GM23338 (cell line): ENCODE measurements at regions not wholly inside any gene's neighbourhood (a gene's known extent, or its start where the extent isn't known, plus 50 kb on each side); places are given as distances from the start of the nearest gene placed in this dataset.

Experiments
- ATAC-seq: fragments of 200-7000 bp; cut with Tn5 transposase; 3 replicates; pipeline ENCODE4 v1.9.1; 2020
- DNase-seq: peaks from one replicate; pipeline ENCODE4 v3.0.0-alpha.2; 2015; ENCODE audit warnings: low spot score
- H2AFZ ChIP-seq: fragments of 200-600 bp; sonication (generic); 2 replicates; pipeline ENCODE4 v1.8.0; 2016; ENCODE audit warnings: antibody characterized with exemption, mild to moderate bottlenecking, moderate library complexity
- H3F3A ChIP-seq: fragments of 200-600 bp; sonication (generic); replicated peaks from 2 replicates; pipeline ENCODE4 v1.8.0; 2017; ENCODE audit warnings: antibody characterized with exemption, mixed run types, low read depth
- H3K27ac ChIP-seq: fragments of 200-600 bp; sonication (generic); 2 replicates; pipeline ENCODE4 v1.6.1; 2016; ENCODE audit warnings: low read depth
- H3K27me3 ChIP-seq: fragments of 200-600 bp; sonication (generic); 2 replicates; pipeline ENCODE4 v1.8.0; 2016; ENCODE audit warnings: mild to moderate bottlenecking, mixed run types, moderate library complexity; ENCODE audit not compliant: insufficient read depth
- H3K36me3 ChIP-seq: fragments of 200-600 bp; sonication (generic); 2 replicates; pipeline ENCODE4 v1.8.0; 2016; ENCODE audit warnings: mild to moderate bottlenecking; ENCODE audit not compliant: insufficient read depth
- H3K4me1 ChIP-seq: fragments of 200-600 bp; sonication (generic); 2 replicates; pipeline ENCODE4 v1.8.0; 2016; ENCODE audit warnings: mild to moderate bottlenecking, moderate library complexity; ENCODE audit not compliant: insufficient read depth
- H3K4me2 ChIP-seq: fragments of 200-600 bp; sonication (generic); 2 replicates; pipeline ENCODE4 v1.7.1; 2017; ENCODE audit warnings: mixed run types
- H3K4me3 ChIP-seq: fragments of 200-600 bp; sonication (generic); 2 replicates; pipeline ENCODE4 v1.6.1; 2016; ENCODE audit warnings: mixed run types
- H3K79me2 ChIP-seq: fragments of 200-600 bp; sonication (generic); replicated peaks from 2 replicates; pipeline ENCODE4 v1.8.0; 2017; ENCODE audit warnings: mild to moderate bottlenecking; ENCODE audit not compliant: insufficient read depth
- H3K9me2 ChIP-seq: fragments of 200-600 bp; sonication (generic); 2 replicates; pipeline ENCODE4 v1.8.0; 2017; ENCODE audit not compliant: insufficient read depth
- H4K20me1 ChIP-seq: fragments of 200-600 bp; sonication (generic); replicated peaks from 2 replicates; pipeline ENCODE4 v1.8.0; 2017; ENCODE audit warnings: mild to moderate bottlenecking; ENCODE audit not compliant: insufficient read depth
- H3K27ac Mint-ChIP-seq: 2 replicates; pipeline ENCODE4 v1.8.0; 2020; ENCODE audit warnings: inconsistent platforms, mild to moderate bottlenecking, moderate library complexity, mixed read lengths
- H3K27me3 Mint-ChIP-seq: 3 replicates; pipeline ENCODE4 v1.8.0; 2022; ENCODE audit warnings: low read depth, mild to moderate bottlenecking, moderate library complexity, mixed read lengths, inconsistent platforms; ENCODE audit not compliant: insufficient read depth, poor library complexity
- H3K36me3 Mint-ChIP-seq: 3 replicates; pipeline ENCODE4 v1.8.0; 2021; ENCODE audit warnings: low read depth, mild to moderate bottlenecking, inconsistent platforms, moderate library complexity, mixed read lengths
- H3K4me1 Mint-ChIP-seq: 3 replicates; pipeline ENCODE4 v1.8.0; 2020; ENCODE audit warnings: mild to moderate bottlenecking, inconsistent platforms, mixed read lengths
- H3K4me3 Mint-ChIP-seq: 3 replicates; pipeline ENCODE4 v1.8.0; 2021; ENCODE audit warnings: moderate library complexity, mild to moderate bottlenecking, inconsistent platforms, mixed read lengths
- H3K9me3 Mint-ChIP-seq: 3 replicates; pipeline ENCODE4 v1.8.0; 2020; ENCODE audit warnings: moderate library complexity, mild to moderate bottlenecking, inconsistent platforms, mixed read lengths
- CREB1 ChIP-seq: fragments of 250-450 bp; sonication (Bioruptor Pico); IDR thresholded peaks from 2 replicates; pipeline ENCODE4 v1.5.0; 2020; ENCODE audit warnings: low read depth, mild to moderate bottlenecking, moderate library complexity
- ETS1 ChIP-seq: IDR thresholded peaks from 2 replicates; pipeline ENCODE4 v1.6.1; 2016; ENCODE audit warnings: antibody characterized with exemption
- EZH2 ChIP-seq: fragments of 200-600 bp; sonication (generic); IDR thresholded peaks from one replicate; pipeline ENCODE4 v1.8.0; 2017; ENCODE audit warnings: antibody characterized with exemption, mild to moderate bottlenecking, low read depth; ENCODE audit not compliant: unreplicated experiment
- EZH2phosphoT487 ChIP-seq: fragments of 200-600 bp; sonication (generic); IDR thresholded peaks from one replicate; pipeline ENCODE4 v1.8.1; 2018; ENCODE audit warnings: antibody characterized with exemption; ENCODE audit not compliant: unreplicated experiment
- JUNB ChIP-seq: IDR thresholded peaks from one replicate; pipeline ENCODE4 v1.6.1; 2016; ENCODE audit warnings: antibody characterized with exemption; ENCODE audit not compliant: unreplicated experiment
- NANOG ChIP-seq: IDR thresholded peaks from 2 replicates; pipeline ENCODE4 v1.6.1; 2016; ENCODE audit warnings: antibody characterized with exemption, borderline replicate concordance
- POLR2AphosphoS5 ChIP-seq: IDR thresholded peaks from 2 replicates; pipeline ENCODE4 v1.6.1; 2016; ENCODE audit warnings: antibody characterized with exemption, low read depth
- REST ChIP-seq: IDR thresholded peaks from one replicate; pipeline ENCODE4 v1.6.1; 2018; ENCODE audit warnings: antibody characterized with exemption; ENCODE audit not compliant: unreplicated experiment
- STAT1 ChIP-seq: IDR thresholded peaks from one replicate; pipeline ENCODE4 v1.6.1; 2016; ENCODE audit warnings: antibody characterized with exemption; ENCODE audit not compliant: unreplicated experiment
- ZNF114 ChIP-seq: fragments of 250-450 bp; sonication (Bioruptor Pico); IDR thresholded peaks from 2 replicates; pipeline ENCODE4 v1.5.0; 2020; ENCODE audit warnings: mild to moderate bottlenecking, moderate library complexity
- ZNF331 ChIP-seq: fragments of 250-450 bp; sonication (Bioruptor Pico); IDR thresholded peaks from 2 replicates; pipeline ENCODE4 v1.5.0; 2020; ENCODE audit warnings: low read depth, mild to moderate bottlenecking, moderate library complexity
- TF ChIP-seq, protein P1 (sequence below): fragments of 250-450 bp; sonication (Bioruptor Pico); IDR thresholded peaks from 2 replicates; pipeline ENCODE4 v1.5.0; 2020; ENCODE audit warnings: mild to moderate bottlenecking, moderate library complexity
- TF ChIP-seq, protein P2 (sequence below), 2 experiments: fragments of 200-600 bp in 1 of 2; sonication (generic) in 1 of 2; conservative IDR thresholded peaks; 2 replicates each; pipeline versions ENCODE4 v1.5.1 to v1.6.1; 2016 to 2017; ENCODE audit warnings: antibody characterized with exemption in 2 of 2, low read depth in 2 of 2, mild to moderate bottlenecking in 2 of 2, moderate library complexity in 1 of 2

DNA sequence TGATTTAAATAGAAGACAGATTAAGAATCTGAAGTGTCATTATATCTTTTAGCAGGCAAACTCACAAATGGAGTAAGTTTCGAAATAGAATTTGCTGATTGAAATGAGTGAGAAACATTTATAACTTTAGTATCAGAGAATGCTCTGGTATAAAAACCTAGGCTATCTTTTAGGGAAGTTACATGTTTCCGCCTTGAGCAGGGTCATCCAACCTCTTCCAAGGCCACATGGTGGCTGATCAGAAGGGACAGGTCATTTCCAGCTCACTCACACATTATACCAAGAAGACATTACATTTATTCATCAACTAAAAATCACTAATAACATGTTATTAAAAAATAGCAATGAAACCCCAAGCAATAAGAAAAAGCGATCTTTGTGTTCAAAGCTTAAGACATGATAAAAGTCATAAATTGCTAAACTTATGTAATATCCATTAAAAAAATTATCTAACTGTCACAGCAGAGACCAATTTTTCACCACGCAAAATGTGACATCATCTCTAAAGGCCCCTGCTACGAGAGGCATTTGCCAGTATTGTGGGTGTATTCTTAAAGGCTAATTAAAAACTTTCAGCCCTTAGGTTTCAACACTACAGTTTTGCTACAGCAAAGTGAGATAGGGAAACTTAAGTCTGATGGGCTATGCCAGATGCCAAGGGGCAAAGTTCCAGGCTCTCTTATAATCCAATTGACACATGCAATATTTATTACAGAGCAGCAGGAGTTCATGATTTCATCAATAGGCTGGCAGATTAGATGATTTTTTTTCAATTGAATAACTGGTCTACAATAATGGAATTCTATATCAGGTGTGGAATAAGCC lies 240.4 kb upstream of the TBL1XR1 start:
- ATAC-seq (no peak), DNase-seq (no peak)
- no peak overlapping the region for H3K4me2 ChIP-seq
- H3K4me1 ChIP-seq: no peaks in the 10 kb centered on the region
- H3K9me2 ChIP-seq: peaks cover 9% of the 10 kb centered on the region; the same call in 1 of the 2 replicates
- no peak overlapping the region for H3K27ac Mint-ChIP-seq
- H3K4me3 ChIP-seq: no peak overlapping the region
- H3K27me3 ChIP-seq: no peaks in the 10 kb centered on the region
- H3K79me2 ChIP-seq: no peaks in the 10 kb centered on the region
- no peaks in the 10 kb centered on the region for H3K36me3 ChIP-seq
- H2AFZ ChIP-seq: no peak overlapping the region
- no peak overlapping the region for H3K27ac ChIP-seq
- H3K4me3 Mint-ChIP-seq: no peak overlapping the region
- H3K36me3 Mint-ChIP-seq: no peaks in the 10 kb centered on the region
- TF ChIP-seq POLR2AphosphoS5 (no peak), EZH2 (no peak), ETS1 (no peak), EZH2phosphoT487 (no peak), CREB1 (CRISPR knock-in tag) (no peak), ZNF331 (CRISPR knock-in tag) (no peak), JUNB (no peak), NANOG (no peak), ZNF114 (CRISPR knock-in tag) (no peak), STAT1 (no peak), REST (no peak)
- TF ChIP-seq, protein P1, sequence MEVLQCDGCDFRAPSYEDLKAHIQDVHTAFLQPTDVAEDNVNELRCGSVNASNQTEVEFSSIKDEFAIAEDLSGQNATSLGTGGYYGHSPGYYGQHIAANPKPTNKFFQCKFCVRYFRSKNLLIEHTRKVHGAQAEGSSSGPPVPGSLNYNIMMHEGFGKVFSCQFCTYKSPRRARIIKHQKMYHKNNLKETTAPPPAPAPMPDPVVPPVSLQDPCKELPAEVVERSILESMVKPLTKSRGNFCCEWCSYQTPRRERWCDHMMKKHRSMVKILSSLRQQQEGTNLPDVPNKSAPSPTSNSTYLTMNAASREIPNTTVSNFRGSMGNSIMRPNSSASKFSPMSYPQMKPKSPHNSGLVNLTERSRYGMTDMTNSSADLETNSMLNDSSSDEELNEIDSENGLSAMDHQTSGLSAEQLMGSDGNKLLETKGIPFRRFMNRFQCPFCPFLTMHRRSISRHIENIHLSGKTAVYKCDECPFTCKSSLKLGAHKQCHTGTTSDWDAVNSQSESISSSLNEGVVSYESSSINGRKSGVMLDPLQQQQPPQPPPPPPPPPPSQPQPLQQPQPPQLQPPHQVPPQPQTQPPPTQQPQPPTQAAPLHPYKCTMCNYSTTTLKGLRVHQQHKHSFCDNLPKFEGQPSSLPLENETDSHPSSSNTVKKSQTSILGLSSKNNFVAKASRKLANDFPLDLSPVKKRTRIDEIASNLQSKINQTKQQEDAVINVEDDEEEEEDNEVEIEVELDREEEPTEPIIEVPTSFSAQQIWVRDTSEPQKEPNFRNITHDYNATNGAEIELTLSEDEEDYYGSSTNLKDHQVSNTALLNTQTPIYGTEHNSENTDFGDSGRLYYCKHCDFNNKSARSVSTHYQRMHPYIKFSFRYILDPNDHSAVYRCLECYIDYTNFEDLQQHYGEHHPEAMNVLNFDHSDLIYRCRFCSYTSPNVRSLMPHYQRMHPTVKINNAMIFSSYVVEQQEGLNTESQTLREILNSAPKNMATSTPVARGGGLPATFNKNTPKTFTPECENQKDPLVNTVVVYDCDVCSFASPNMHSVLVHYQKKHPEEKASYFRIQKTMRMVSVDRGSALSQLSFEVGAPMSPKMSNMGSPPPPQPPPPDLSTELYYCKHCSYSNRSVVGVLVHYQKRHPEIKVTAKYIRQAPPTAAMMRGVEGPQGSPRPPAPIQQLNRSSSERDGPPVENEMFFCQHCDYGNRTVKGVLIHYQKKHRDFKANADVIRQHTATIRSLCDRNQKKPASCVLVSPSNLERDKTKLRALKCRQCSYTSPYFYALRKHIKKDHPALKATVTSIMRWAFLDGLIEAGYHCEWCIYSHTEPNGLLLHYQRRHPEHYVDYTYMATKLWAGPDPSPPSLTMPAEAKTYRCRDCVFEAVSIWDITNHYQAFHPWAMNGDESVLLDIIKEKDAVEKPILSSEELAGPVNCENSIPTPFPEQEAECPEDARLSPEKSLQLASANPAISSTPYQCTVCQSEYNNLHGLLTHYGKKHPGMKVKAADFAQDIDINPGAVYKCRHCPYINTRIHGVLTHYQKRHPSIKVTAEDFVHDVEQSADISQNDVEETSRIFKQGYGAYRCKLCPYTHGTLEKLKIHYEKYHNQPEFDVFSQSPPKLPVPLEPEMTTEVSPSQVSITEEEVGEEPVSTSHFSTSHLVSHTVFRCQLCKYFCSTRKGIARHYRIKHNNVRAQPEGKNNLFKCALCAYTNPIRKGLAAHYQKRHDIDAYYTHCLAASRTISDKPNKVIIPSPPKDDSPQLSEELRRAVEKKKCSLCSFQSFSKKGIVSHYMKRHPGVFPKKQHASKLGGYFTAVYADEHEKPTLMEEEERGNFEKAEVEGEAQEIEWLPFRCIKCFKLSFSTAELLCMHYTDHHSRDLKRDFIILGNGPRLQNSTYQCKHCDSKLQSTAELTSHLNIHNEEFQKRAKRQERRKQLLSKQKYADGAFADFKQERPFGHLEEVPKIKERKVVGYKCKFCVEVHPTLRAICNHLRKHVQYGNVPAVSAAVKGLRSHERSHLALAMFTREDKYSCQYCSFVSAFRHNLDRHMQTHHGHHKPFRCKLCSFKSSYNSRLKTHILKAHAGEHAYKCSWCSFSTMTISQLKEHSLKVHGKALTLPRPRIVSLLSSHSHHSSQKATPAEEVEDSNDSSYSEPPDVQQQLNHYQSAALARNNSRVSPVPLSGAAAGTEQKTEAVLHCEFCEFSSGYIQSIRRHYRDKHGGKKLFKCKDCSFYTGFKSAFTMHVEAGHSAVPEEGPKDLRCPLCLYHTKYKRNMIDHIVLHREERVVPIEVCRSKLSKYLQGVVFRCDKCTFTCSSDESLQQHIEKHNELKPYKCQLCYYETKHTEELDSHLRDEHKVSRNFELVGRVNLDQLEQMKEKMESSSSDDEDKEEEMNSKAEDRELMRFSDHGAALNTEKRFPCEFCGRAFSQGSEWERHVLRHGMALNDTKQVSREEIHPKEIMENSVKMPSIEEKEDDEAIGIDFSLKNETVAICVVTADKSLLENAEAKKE (CRISPR knock-in tag): no peak
- TF ChIP-seq, protein P2, sequence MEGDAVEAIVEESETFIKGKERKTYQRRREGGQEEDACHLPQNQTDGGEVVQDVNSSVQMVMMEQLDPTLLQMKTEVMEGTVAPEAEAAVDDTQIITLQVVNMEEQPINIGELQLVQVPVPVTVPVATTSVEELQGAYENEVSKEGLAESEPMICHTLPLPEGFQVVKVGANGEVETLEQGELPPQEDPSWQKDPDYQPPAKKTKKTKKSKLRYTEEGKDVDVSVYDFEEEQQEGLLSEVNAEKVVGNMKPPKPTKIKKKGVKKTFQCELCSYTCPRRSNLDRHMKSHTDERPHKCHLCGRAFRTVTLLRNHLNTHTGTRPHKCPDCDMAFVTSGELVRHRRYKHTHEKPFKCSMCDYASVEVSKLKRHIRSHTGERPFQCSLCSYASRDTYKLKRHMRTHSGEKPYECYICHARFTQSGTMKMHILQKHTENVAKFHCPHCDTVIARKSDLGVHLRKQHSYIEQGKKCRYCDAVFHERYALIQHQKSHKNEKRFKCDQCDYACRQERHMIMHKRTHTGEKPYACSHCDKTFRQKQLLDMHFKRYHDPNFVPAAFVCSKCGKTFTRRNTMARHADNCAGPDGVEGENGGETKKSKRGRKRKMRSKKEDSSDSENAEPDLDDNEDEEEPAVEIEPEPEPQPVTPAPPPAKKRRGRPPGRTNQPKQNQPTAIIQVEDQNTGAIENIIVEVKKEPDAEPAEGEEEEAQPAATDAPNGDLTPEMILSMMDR (conservative IDR thresholded peaks at IDR 0.05; ENCODE audit: low read depth in 2 of 2): no peak
- H3K4me1 Mint-ChIP-seq: no peaks in the 10 kb centered on the region
- H4K20me1 ChIP-seq: no peaks in the 10 kb centered on the region
- peaks cover under 1% of the 10 kb centered on the region for H3K27me3 Mint-ChIP-seq
- no peaks in the 10 kb centered on the region for H3K9me3 Mint-ChIP-seq
- no peaks in the 10 kb centered on the region for H3F3A ChIP-seq
